Vagina (tissue), 2 donors: ENCODE measurements at regions not wholly inside any gene's neighbourhood (a gene's known extent, or its start where the extent isn't known, plus 50 kb on each side); places are given as distances from the start of the nearest gene placed in this dataset.

Experiments used
- DNase-seq, 2 donors: peaks; one replicate each; pipeline ENCODE4 v3.0.0-alpha.2; 2017; ENCODE audit errors: extremely low spot score in 2 of 2
- H3K27ac ChIP-seq: fragments of 200-600 bp; sonication (generic); one replicate; pipeline ENCODE4 v1.5.1; 2019
- H3K27me3 ChIP-seq: fragments of 200-600 bp; sonication (generic); one replicate; pipeline ENCODE4 v1.5.1; 2019
- H3K36me3 ChIP-seq, 2 donors: fragments of 200-600 bp; sonication (generic); one replicate each; pipeline ENCODE4 v1.5.1; 2017 to 2019
- H3K4me1 ChIP-seq: fragments of 200-600 bp; sonication (generic); one replicate; pipeline ENCODE4 v1.5.1; 2019
- H3K4me3 ChIP-seq, 2 donors: fragments of 200-600 bp; sonication (generic); 1 replicate in 1 of 2; 2 replicates in 1 of 2; pipeline ENCODE4 v1.5.1; 2016 to 2019
- H3K9me3 ChIP-seq: fragments of 200-600 bp; sonication (generic); one replicate; pipeline ENCODE4 v1.5.1; 2019
- POLR2A ChIP-seq, 2 donors: fragments of 450-650 bp; IDR thresholded peaks; one replicate each; pipeline ENCODE4 v1.6.1; 2017; ENCODE audit warnings: antibody characterized with exemption in 2 of 2, mild to moderate bottlenecking in 2 of 2, moderate library complexity in 2 of 2
- POLR2AphosphoS5 ChIP-seq, 2 donors: sonication (generic); formaldehyde crosslinking; IDR thresholded peaks; one replicate each; pipeline ENCODE4 v1.9.0; 2017; ENCODE audit warnings: antibody characterized with exemption in 2 of 2, mild to moderate bottlenecking in 2 of 2, low read depth in 1 of 2; ENCODE audit not compliant: insufficient read depth in 1 of 2
- intact Hi-C: fragments of 100-400 bp; cut with DNase I; formaldehyde crosslinking; loops from one replicate; pipeline ENCODE4 v1.15.1; 2023
- TF ChIP-seq, protein P1 (sequence below), 3 experiments: fragments of 450-650 bp in 2 of 3; fragments of 200-600 bp in 1 of 3; sonication (generic) in 1 of 3; IDR thresholded peaks; one replicate each; pipeline ENCODE4 v1.5.1; 2017 to 2019; ENCODE audit warnings: antibody characterized with exemption in 3 of 3, mild to moderate bottlenecking in 2 of 3, moderate library complexity in 2 of 3

DNA sequence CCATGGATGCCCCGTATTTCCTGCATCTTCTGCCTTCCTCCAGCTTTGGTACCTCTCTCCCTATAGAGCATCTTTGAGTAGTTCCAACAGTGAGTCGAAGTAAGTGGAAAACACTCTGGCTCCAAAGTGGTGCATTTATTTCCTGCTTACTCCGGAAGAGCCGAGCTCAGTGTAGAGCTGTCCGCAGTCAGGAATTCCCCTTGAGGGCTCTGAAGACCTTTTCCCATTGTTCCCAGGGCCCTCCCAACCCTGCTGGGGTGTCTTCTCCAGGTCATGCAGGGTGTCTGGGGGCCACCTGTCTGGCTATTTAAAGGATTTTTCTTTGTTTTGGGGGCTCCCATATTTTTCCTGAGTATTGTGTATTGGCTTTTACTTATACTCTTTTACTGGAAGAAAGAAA, 118.6 kb upstream of the MXRA5 start:
- DNase-seq, result no peak
- TF ChIP-seq, protein P1, sequence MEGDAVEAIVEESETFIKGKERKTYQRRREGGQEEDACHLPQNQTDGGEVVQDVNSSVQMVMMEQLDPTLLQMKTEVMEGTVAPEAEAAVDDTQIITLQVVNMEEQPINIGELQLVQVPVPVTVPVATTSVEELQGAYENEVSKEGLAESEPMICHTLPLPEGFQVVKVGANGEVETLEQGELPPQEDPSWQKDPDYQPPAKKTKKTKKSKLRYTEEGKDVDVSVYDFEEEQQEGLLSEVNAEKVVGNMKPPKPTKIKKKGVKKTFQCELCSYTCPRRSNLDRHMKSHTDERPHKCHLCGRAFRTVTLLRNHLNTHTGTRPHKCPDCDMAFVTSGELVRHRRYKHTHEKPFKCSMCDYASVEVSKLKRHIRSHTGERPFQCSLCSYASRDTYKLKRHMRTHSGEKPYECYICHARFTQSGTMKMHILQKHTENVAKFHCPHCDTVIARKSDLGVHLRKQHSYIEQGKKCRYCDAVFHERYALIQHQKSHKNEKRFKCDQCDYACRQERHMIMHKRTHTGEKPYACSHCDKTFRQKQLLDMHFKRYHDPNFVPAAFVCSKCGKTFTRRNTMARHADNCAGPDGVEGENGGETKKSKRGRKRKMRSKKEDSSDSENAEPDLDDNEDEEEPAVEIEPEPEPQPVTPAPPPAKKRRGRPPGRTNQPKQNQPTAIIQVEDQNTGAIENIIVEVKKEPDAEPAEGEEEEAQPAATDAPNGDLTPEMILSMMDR (IDR thresholded peaks at IDR 0.05), result no peak
- no peak for TF ChIP-seq POLR2AphosphoS5 (IDR thresholded peaks at IDR 0.05; ENCODE audit: insufficient read depth in 1 of 2, low read depth in 1 of 2)
- TF ChIP-seq POLR2A (IDR thresholded peaks at IDR 0.05), result no peak
- Histone ChIP-seq H3K9me3 (no peaks in the 10 kb centered on the region), H3K27me3 (no peaks in the 10 kb centered on the region), H3K27ac (no peak overlapping the region), H3K4me3 (no peak overlapping the region), H3K4me1 (no peaks in the 10 kb centered on the region), H3K36me3 (no peaks in the 10 kb centered on the region)
- intact Hi-C loops, result no loop called here

GRCh38 chrX:3462166-3462508, 115.7 kb upstream of the MXRA5 start:
- no peak for DNase-seq
- H3K36me3 ChIP-seq, result no peaks in the 10 kb centered on the region
- no peaks in the 10 kb centered on the region for H3K4me1 ChIP-seq
- H3K9me3 ChIP-seq, result no peaks in the 10 kb centered on the region
- H3K27ac ChIP-seq, result no peak overlapping the region
- no peaks in the 10 kb centered on the region for H3K27me3 ChIP-seq
- intact Hi-C loops, result no loop called here
- H3K4me3 ChIP-seq, result no peak overlapping the region
- no peak for TF ChIP-seq POLR2AphosphoS5 (IDR thresholded peaks at IDR 0.05; ENCODE audit: insufficient read depth in 1 of 2, low read depth in 1 of 2)
- no peak for TF ChIP-seq POLR2A (IDR thresholded peaks at IDR 0.05)
- TF ChIP-seq, protein P1 (IDR thresholded peaks at IDR 0.05), result no peak

GRCh38 chrX:3461397-3462165, 115.1 kb upstream of the MXRA5 start:
- no peak overlapping the region for H3K27ac ChIP-seq
- no peaks in the 10 kb centered on the region for H3K36me3 ChIP-seq
- intact Hi-C loops, result no loop called here
- no peaks in the 10 kb centered on the region for H3K27me3 ChIP-seq
- TF ChIP-seq POLR2AphosphoS5 (IDR thresholded peaks at IDR 0.05; ENCODE audit: insufficient read depth in 1 of 2, low read depth in 1 of 2) (no peak), POLR2A (IDR thresholded peaks at IDR 0.05) (no peak)
- TF ChIP-seq, protein P1 (IDR thresholded peaks at IDR 0.05), result no peak
- no peaks in the 10 kb centered on the region for H3K9me3 ChIP-seq
- DNase-seq, result no peak
- H3K4me1 ChIP-seq, result no peaks in the 10 kb centered on the region
- no peak overlapping the region for H3K4me3 ChIP-seq

- Histone ChIP-seq H3K27me3 (no peaks in the 10 kb centered on the region), H3K36me3 (no peaks in the 10 kb centered on the region), H3K27ac (no peak overlapping the region), H3K4me3 (no peak overlapping the region), H3K9me3 (no peaks in the 10 kb centered on the region), H3K4me1 (peaks cover 9% of the 10 kb centered on the region)
- intact Hi-C loops, result no loop called here
- no peak for TF ChIP-seq POLR2A (IDR thresholded peaks at IDR 0.05)
- TF ChIP-seq POLR2AphosphoS5 (IDR thresholded peaks at IDR 0.05; ENCODE audit: insufficient read depth in 1 of 2, low read depth in 1 of 2), result no peak
- TF ChIP-seq, protein P1 (IDR thresholded peaks at IDR 0.05), result no peak
- no peak for DNase-seq
These were observed 109.3 kb upstream of the MXRA5 start for GRCh38 chrX:3455796-3456195.

- no peaks in the 10 kb centered on the region for H3K9me3 ChIP-seq
- no peak overlapping the region for H3K27ac ChIP-seq
- intact Hi-C loops, result no loop called here
- peaks cover 9% of the 10 kb centered on the region for H3K4me1 ChIP-seq
- H3K36me3 ChIP-seq, result no peaks in the 10 kb centered on the region
- no peak for DNase-seq
- H3K27me3 ChIP-seq, result no peaks in the 10 kb centered on the region
- TF ChIP-seq, protein P1 (IDR thresholded peaks at IDR 0.05), result no peak
- TF ChIP-seq POLR2A (IDR thresholded peaks at IDR 0.05) (no peak), POLR2AphosphoS5 (IDR thresholded peaks at IDR 0.05; ENCODE audit: insufficient read depth in 1 of 2, low read depth in 1 of 2) (no peak)
- no peak overlapping the region for H3K4me3 ChIP-seq
These were observed 105.1 kb upstream of the MXRA5 start for GRCh38 chrX:3451571-3451970.
